Renal pelvis (tissue), 1 donor: ENCODE measurements at regions not wholly inside any gene's neighbourhood (a gene's known extent, or its start where the extent isn't known, plus 50 kb on each side); places are given as distances from the start of the nearest gene placed in this dataset.
"Not testable (repeated sequence)": the region's sequence is repeated elsewhere in the genome, so short reads cannot be mapped to it uniquely, and the experiment has no call there.

Experiments
- DNase-seq: peaks from one replicate; pipeline ENCODE4 v3.0.0-alpha.2; 2013

GRCh38 chr5:43926923-43927322 lies 323.9 kb downstream of the NNT start:
- no peak for DNase-seq

DNA sequence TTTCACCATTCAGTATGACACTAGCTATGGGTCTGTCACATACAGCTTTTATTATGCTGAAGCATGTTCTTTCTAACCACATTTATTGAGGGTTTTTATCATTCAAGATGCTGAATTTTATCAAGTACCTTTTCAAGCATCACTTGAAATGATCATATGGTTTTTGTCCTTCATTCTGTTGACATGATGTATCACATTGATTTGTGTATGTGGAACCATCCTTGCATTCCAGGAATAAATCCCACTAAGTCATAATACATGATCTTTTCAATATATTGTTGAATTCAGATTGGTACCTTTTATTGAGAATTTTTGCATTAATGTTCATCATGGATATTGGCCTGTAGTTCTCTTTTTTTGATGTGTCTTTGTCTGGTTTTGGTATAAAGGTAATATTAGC lies 317.4 kb downstream of the NNT start:
- no peak for DNase-seq

DNA sequence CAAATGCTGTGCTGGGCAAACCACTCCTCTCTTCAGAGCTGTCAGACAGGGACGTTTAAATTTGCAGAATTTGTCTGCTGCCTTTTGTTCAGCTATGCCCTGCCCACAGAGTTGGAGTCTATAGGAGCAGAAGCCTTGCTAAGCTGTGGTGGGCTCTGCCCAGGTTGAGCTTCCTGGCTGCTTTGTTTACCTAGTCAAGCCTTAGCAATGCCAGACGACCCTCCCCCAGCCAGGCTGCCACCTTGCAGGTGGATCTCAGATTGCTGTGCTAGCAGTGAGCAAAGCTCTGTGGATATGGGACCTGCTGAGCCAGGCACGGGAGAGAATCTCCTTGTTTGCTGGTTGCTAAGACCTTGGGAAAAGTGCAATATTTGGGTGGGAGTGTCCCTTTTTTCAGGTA lies 314.9 kb downstream of the NNT start:
- DNase-seq: no peak

- DNase-seq: no peak
Measured at GRCh38 chr5:43903129-43903528, 300.1 kb downstream of the NNT start.

- DNase-seq: no peak
Measured at GRCh38 chr5:43900974-43901373, 298.0 kb downstream of the NNT start.

GRCh38 chr5:43895876-43896275 lies 292.9 kb downstream of the NNT start:
- DNase-seq: no peak

DNA sequence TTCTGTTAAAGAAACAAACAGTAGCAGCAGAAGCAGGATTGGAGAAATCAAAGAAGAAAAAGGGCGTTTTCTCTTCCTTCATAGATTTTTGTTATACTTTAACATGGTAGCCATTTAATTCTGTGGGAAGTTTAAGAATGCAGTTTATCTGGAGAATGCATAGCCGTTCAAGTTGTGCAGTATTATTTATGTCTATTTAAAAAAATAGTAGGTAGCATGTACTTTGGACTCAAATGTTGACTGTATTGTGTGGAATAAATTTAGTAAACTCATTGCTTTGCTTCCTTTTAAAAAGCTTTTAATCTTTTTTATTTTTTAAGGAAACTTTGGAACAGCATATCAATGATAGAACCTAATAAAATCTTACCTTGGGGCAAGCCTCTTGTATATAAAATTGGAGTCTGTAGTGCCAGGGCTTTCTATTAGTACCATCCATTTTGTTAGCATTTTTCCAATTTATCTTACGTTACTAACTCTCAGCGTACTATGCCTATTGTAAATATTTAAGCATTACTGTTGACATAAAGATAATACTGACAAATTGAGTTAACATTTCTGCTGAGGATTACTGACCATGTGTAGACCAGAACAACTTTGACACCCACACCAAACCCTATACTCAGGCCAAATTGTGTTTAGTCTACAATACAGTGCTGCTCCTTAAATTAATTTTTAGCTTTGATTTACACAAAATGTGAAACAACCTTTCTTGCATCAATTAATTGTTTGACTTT lies 291.1 kb downstream of the NNT start:
- DNase-seq: no peak

DNA sequence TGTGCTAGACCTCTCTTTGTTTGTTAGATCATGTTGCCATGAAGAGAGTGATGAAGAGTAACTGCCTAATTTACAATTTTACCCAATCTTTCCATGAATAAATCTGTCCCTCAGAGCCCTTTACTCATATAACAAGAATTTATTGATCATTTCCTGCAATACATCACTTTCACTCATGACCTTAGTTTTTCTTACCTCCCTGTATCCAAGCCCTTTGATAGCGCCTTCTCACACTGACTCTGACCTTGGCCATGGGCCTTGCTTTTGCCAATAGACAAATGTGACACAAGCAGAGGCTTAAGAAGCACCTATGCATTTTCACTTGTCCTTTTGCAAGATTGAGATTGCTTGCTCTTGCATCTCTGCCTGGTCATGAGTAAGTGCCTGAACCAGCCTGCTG lies 288.1 kb downstream of the NNT start:
- no peak for DNase-seq

DNA sequence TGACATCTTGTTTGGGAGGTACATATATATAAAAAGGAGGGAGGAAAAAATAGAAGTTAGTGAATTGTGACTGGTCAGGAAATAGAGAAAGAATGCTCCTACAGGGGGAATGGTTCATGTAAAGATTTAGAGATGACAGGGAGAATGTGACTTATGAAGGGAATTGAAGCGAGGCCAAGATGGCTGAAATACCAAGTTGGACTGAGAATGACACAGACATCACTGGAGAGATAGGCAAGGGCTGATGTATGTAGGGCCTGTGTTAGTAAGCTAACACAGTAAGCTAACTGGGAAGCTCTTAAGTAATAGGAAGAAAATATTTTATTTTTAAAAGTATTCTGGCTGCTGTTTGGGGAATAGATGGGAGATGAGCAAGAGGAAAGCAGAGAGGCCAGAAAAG lies 286.3 kb downstream of the NNT start:
- DNase-seq: no peak

DNA sequence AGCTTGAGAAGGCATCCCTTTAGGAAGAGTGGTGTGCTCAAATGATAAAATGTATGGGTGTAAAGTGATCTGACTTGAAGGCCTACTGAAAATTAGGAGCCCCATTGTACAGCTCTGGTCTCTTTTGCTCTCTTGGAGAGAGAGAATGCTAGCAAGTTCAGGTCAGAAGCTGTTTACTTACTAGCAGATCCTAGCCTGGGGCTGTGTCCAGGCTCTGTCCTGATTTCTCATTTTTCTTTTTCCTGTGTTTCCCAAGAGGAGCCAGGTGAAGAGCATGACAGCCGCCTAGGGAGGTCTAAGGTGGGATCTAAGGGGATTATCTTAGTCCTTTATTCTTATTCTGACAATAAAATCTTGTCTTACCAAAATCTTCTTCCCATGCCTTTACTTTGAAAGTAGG lies 272.8 kb downstream of the NNT start:
- DNase-seq: no peak

GRCh38 chr5:43874772-43875171 lies 271.8 kb downstream of the NNT start:
- no peak for DNase-seq

DNA sequence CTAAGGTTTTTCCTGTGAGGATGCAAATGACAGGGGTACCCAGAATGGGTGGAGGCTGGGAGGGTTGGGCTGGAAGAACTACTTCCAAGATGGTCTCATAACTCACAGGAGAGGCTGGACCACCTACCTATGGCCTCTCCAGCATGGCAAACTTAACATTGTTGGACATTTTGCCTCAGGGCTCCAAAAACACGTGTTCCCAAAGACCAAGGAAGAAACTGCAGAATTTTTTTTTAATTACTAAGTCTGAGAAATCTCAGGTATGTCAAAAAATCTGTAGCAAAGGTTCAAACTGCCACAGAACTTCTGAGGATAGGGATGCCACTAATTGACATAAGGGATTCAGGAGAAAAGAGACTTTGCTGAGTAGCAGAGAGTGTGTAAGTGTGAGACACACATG lies 270.8 kb downstream of the NNT start:
- no peak for DNase-seq

DNA sequence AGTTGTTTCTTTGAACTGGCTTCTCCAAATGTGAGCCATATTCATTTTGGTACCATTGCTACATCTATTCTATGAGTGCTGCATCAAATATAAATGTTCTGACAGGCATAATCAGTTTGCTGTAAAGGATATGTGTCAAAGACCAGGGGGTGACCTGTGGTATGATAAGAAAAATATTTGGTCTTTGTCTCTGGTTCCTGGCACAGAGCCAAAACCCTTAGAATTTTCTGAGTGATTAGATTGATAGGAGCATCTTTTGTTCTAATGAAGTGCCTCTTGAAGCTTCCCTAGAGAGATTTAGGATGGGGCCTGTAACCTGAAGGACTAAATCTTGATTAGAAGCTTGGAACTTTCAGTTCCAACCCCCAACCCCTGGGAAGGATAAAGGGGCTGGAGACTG lies 256.3 kb downstream of the NNT start:
- no peak for DNase-seq

DNA sequence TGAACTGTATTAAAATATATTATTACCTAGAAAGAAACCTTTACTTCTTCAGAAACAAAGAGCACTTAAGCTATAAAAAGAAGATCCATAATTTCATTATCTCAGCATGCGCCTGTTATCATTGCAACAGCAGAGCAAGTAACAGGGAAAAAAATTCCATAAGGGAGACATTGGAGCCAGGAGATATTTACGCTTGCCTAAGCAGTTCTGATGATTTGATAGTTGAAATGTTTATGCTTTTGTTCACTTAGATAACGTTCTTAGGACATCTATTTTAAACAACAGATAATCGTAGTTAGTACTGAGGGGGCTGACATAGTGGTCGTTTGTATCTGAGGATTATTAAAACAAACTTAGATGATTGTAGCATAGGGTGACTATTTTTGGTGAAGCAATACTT lies 252.5 kb downstream of the NNT start:
- DNase-seq: no peak

DNA sequence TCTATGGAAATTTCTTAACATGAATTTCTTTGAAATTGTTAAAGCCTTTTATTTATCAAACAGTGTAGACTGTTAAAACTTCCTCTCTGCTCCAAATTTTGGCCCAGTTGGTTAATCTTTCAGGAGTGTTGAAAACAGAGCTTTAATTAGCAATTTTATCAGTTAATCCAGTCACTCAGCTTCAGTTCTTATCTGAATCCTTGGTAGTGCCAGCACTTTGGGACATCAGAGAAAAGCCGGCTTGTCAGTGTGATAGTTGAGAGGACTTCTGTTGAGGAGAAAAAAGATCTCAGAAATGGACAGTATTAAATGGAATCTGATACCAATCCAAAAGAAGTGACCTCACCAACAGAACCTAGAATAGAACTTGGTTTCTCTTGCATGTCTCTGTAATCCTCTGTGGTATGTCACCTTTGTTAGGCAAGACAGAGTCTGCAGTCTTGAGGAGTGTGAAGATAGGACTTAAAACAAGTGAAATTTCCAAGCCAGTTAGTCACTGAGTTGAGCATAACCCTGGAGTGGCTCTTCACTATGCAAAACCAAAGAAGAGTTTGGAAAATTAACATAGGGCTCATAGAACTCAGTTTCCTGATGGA lies 251.8 kb downstream of the NNT start:
- DNase-seq: no peak

DNA sequence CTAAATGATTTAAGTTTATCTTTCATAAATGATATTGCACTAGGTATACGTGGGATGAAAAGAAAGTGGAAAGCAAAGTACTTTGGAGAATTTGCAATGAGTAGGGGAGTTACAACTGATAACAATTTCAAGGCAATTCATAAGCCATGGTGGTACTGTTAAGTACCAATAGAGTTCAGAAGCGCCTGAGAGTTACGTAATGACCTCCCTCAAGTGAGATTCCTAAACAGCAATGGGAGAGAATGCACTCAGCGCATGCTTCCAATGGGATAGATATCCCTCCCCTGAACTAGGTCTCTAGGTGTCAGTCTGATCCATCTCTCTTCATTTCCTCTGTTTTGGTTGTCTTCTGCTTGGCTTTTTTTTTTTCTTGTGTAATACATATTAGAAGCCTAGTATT lies 249.3 kb downstream of the NNT start:
- no peak for DNase-seq

DNA sequence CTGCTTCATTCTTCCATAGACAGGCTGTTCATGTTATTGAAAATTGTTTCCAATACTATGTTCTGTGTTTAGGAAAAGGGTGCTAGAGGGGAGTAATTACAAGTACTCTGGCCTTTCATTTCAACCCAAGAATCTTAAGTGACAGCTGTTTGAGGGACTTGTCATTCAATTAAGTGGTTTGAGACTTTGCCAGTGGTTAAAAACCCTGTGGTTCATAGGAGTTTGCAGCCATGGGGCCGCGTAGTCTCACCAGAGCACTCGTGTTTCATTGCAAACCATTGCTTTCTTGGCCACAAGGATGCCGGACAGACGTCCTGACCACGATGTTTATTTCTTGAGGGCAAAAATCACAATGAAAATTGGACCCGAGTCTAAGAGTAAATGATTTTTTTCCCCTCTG lies 248.8 kb downstream of the NNT start:
- DNase-seq: no peak

DNA sequence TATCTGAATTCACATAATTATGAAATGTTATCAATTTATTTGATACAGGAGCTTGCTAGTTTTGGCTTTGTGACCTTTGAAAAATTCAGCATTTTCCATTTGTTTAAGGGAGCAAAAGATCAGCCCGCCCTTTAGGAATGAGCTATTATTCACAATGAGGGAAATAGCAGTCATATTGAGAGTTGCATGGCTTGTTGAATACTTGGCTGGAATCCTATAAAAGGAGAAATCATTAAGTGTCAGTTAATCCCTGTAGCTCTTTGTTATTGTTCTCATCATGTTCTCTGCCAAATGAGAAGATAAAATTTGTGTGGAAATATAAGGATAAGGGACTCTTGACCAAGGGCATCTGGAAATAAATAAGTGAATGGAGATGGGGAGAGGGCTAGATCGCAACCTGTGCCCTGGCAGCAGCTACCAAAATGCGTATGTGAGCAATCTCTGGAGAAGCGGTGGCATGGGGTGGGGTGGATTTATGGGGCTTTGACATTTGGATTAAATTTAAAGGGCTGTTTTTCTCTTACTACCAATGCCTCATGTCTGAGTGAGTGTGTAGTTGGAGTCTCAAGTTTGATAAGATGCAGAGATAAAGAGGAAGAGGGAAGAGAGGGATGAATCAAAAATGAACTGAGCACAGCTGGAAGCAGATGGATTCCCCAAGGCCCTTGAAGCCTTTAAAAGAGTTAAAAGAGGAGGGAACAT lies 237.6 kb downstream of the NNT start:
- no peak for DNase-seq

GRCh38 chr5:43839218-43839617 lies 236.2 kb downstream of the NNT start:
- no peak for DNase-seq

DNA sequence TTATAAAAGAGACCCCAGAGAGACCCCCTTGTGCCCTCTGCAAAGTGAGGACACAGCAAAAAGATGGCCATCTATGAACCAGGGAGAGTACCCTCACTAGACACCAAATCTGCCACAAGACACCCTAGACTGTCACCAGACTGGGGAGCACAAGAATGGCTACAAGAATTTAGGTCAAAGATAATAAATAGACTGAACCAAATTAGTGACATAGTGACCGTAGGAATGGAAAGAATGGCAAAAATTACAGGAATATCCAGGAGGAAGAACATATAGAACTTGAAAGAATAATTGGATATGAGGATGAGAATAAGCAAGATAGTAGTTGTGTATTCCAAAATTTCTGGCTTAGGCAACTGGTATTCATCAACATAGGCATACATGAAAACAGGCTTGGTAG lies 235.0 kb downstream of the NNT start:
- no peak for DNase-seq

DNA sequence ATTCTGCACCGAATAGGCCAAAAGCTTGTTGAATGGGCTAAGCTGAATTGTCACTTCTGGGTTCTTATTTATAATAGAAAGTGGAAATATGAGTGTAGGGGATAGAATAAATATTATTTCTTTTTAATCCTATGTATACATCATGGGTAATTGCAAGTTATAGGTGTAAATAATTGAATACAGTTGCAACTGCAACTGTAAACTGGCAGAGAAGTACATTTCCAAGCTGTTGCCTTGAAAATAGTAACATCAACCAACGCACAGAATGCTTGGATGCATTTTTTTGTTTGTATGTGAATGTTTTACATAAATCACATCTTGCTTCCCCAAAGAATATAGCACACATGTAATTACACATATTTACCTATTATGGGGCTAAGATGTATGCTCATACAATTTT lies 234.1 kb downstream of the NNT start:
- DNase-seq: no peak

DNA sequence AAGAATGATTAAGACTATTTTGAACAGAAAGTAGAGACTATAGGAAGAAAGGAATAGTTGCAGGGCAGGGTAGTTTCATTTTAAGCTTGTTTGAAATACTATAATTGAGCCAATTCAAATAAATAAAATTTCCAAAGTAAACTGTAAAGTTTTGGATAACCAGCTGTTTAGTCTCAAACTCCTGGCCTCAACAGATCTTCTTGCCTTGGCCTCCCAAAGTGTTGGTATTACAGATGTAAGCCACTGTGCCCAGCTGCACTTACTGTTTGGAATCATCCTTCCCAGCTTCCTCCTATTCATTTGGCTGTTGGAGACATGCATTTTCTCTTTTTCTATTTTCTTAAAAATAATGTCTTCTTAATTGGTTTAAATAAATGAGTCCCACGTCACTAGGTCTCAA lies 231.0 kb downstream of the NNT start:
- DNase-seq: no peak

GRCh38 chr5:43824325-43824964 lies 221.5 kb downstream of the NNT start:
- not testable (repeated sequence) for DNase-seq
